NCI-H1105 (cell line): ENCODE measurements at regions not wholly inside any gene's neighbourhood (a gene's known extent, or its start where the extent isn't known, plus 50 kb on each side); places are given as distances from the start of the nearest gene placed in this dataset.

Experiments used
- DNase-seq: peaks from one replicate; lab custom pipeline; 2025; lab: John Stamatoyannopoulos, UW

DNA sequence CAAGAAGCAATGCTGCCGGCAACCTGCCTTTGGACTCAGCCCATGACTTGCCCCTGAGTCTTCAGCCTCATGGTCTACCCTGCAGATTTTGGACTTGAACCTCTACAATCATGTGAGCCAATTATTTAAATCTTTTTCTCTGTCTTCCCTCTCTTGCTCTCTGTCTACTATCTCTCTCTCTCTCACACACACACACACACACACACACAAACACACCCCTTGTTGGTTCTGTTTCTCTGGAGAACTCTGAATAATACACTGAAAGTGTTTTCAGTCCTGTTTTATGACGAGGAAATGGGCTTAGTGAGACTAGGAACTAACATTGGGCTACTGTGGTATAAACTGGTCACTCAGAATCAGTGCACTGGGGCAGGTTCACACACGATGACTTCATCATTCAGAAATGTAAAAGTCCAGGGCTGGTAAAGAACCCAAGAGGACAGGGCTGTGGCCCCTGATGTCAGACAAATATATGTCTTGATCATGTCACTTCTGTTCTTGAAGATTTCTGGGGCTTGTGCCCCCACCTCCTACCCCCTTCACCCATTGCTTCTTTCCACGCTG, 266.1 kb upstream of the SIX2 start:
- no peak for DNase-seq

DNA sequence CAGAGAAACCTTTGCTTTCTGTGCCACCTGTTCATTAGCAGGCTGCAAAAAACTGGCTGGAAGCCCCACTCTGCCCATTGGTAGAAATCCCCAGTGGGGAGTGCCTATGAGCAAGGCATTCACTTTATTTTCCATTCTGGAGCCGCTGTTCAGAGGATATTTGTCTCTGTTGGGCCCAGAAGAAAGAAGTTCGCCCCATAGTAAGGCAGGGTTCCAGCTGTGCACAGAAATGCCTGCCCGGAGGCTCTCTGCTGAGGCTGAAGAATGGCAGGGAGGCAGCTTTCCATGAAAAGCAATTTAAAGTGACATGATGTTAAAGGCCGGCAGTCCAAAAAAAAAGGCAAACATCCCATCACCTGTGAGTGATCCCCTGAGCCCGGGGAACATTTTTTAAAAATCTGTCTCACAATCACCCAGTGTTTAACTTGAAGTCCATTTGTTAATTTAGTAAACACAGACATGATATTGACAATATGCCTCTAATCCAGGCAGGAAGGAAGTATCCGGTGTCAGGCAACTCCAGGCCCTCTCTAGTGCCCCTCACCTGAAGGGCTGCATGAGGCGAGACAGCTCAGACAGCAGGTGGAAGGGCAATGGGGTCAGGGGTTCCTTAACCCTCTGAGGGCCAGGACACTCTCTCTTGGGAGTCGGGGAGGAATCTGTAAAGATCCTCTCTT, 265.1 kb upstream of the SIX2 start:
- DNase-seq: peak; percentile 70

DNA sequence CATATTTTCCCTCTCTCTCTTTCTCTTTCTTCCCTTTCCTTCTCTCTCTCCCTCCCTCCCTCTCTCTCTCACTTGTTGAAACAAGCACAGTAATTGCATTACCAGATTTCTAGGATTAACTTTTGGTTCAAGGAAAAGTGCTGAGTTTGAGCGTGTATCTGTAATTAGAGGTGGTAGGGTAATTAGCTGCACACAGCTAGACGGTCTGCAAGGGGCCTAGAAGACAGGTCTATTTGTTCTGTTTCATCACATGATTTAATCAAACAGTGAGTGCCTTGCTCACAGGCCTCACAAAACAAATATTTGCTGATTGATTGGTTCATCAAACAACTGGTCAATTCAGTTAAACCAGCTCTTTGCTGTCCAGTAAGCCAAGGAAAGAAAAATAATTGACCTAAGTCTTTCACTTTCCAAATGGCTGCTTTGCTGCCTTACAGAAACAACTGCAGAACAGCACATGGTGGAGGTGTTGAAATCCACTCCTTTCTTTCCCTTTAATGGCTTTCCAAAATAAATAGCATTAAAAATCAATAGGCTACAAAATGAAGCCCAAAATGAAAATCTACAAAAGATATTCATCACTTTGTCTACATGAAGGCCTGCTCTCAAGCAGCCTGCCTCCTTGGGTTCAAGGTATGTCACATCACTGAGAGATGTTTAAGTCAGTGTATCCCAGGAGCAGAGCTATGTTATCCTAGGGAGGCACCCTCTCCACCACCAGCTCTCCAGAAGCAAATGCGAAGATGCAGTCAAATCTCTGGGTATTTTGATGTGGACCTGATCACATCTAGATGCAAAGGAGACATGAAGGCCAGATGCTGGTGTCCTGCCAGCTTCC, 264.4 kb upstream of the SIX2 start:
- peak; percentile 54 for DNase-seq

DNA sequence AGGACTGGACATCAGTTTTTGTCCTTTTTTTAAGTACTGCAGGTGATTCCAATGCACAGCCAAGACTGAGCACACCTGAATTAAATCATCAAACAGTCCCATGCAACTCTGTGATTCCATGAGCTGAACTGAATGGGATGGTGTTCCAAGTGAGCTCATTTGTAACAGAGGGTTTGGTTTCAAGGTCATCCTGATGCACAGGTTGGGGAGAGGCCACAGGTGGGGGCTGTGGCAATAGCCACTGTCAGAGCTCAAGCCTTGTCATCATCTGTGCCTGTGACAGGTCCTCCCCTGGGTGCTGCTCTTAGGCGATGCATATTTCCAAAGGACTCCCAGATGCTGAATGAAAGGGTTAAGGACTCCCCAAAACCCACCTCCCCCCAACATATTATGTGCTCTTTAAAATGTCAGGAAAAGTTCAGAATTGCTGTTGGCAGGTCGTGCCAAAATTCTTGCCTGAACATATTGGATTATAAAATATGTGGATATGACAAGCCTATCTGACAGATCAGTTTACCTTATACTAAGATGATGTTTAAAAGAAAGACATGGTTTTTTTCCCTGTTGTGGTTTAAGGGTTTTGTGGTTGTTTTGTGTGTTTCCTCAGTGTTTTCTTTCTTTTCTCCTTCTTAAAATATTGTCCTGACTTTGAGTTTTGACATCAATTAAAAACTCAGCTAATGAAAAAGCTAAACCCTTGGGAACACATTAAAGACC, 263.5 kb upstream of the SIX2 start:
- no peak for DNase-seq

GRCh38 chr2:45269149-45269793, 260.0 kb upstream of the SIX2 start:
- DNase-seq: no peak

GRCh38 chr2:45268631-45269030, 259.4 kb upstream of the SIX2 start:
- DNase-seq: no peak

DNA sequence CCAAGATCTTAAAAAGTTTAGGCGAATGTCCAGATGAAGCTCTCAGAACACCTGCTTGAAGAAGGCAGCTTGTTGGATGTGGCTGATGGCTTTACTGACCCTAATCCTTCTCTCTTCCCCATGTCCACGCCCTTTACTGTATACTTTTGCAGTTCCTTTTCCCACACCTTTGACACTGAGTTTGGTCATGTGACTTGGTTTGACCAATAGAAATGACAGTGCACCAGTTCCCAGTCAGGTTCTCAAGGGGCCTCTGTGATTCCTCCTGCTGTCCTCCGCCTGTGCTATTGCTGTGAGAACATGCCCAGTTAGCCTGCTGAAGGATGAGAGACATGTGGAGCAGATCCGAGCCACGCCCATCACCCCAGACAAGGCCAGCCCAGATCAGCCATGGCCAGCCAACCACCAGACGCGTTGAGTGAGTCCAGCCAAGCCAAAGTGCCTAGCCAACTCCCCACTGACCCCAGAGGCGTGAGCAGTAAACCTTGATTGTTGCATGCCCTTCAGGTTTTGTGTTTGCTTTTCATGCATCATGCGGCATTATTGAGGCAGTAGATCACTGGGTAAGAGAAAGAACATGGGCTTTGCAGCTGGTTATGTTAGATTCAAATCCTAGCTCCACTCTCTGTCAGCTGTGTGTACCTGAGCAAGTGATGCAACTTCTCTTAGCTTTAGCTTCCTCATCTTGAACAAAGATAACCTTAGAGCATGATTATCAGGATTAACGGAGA, 258.0 kb upstream of the SIX2 start:
- no peak for DNase-seq

GRCh38 chr2:45265336-45265735, 256.1 kb upstream of the SIX2 start:
- DNase-seq: no peak

GRCh38 chr2:45264227-45265225, 255.3 kb upstream of the SIX2 start:
- no peak for DNase-seq

GRCh38 chr2:45263147-45263546, 253.9 kb upstream of the SIX2 start:
- no peak for DNase-seq

DNA sequence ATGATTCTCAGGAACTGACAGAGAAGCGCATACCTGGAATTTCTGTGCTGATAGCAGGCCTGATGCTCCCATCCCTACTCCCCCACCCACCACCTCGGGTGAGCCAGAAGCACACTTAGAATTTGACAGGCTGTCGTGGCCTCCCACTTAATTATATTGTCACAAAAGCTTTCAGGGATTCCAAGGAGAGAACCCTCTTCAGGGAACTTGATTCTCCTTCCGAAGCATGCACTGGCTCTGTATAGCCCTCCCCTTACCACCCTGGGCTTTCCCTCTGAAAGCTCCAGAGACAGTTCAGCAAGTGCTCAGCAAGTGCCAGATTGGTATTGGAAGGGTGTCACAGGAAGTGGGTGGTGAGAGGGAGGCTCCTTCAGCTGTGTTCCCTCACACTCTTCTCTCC, 252.5 kb upstream of the SIX2 start:
- no peak for DNase-seq

- no peak for DNase-seq
Measured at GRCh38 chr2:45260946-45261345, 251.7 kb upstream of the SIX2 start.

DNA sequence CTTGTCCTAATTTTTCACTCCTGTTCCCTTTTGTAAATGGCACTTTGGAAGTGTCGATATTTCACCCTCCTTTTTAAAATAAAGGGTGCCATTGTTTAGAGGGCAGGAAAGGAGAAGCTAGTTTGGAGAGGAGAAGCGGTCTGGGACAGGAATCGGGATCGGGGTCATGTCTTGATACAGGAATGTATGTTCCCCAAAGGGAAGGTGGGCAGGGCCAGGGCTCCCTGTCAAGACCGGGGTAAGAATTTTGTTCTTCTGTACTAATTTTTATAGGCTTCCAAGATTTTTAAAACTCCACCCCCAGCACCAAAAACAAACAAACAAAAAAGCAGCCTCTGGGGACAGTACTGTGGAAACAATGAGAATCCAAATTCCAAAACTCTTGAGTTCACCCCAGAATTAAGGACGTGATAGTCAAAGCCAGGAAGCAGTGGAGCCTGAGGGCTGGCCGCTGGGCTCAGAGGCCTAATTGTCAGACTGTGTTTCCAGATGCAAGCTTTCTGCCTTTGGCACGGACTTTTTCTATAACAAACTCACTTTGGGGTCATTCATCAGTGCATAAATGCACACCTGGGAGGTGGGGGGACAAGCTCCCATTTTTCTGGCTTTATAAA, 250.4 kb upstream of the SIX2 start:
- DNase-seq: no peak

- DNase-seq: peak; percentile 30
Measured at GRCh38 chr2:45259138-45259537, 249.9 kb upstream of the SIX2 start.

DNA sequence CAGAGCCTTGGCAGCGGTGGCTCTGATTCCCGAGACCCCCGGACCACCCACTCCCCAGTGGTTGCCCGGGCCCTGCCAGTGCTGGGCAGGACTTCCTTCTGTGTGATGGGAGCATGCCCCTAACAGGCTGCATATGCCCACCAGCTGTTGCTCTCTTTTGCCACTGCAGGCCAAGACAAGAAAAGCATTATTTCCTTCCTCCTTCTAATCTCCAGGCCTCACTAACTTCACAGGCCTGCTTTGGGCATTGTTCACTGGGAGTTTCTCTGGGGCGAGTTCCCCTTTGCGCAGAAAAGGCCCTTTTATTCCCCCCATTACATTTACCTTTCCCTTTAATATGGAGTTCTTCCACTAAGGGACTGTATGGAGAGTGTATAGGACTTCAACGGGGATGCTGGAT, 249.1 kb upstream of the SIX2 start:
- DNase-seq: no peak

GRCh38 chr2:45257820-45258219, 248.6 kb upstream of the SIX2 start:
- DNase-seq: no peak

DNA sequence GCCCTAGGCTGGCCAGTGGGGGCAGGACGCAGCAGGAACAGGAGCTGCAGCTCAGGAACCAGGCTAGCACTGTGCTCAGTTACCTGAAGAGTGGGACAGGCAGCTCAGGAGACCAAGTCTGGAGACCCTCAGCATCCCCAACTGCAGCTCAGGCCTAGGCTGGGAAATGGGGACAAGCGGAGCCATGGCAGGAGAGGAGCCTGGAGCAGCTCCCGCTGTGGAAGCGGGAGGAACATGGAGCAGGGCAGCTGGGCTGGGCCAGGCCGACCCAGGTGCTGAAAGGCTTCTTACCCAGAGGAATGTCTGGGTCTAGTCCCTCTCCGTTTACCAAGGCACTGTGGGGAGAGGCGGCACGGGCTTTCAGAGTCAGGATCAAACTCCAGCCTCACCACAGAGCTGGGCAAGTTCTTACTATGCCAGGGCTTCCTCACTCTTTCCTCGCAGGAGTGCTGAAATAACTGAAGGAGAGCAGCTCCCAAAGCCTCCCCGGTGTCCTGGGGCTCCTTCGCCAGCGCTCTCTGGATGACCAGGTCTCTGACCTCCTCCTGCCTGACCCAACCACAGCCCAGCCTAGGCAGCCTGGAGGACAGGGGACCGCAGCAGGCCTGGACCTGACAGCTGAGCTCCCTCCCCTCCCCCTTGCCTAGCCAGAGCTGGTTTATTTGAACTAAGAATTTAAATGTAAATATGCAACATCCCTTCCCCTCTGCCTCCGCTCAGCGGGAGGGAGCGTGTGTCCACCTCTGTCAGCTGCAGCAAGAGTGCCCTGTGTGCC, 247.8 kb upstream of the SIX2 start:
- no peak for DNase-seq

DNA sequence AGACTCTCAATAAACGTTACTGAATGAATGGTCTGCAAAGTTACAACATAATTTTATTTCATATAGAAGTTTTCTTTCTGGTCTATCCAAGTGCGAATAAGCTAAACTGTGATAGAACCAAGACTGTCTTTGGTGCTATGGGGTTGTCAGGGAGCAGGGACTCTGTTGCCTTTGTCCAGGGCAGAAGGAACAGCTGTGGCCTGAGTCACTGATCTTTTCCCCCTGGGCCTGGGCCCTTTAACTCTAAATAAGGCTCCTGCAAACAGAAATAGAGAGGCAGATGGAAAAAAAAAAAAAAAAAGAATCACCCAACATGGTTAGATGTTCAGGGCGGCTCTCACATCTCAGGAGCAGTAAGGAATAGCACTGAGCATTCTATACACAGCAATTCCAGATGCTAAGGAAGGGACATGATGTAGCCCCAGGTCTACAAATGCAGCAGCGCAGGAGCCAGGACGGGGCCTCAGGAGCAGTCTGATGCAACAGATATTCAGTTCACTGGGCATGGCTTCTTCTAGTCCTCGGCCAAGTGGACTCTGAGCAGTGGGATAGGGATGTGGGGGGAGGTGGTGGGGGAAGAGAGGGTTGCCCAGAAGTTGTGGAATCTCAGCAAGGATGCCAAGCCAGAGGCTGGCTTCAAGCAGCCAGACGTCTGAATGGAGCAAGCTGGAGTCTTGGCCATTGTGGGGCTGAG, 247.1 kb upstream of the SIX2 start:
- no peak for DNase-seq
